D721Med (cell line): ENCODE measurements at regions not wholly inside any gene's neighbourhood (a gene's known extent, or its start where the extent isn't known, plus 50 kb on each side); places are given as distances from the start of the nearest gene placed in this dataset.

ENCODE experiments used
- DNase-seq: peaks from one replicate; pipeline ENCODE4 v3.0.0; 2011; ENCODE audit warnings: low spot score; ENCODE audit not compliant: insufficient read length
- FAIRE-seq: peaks from 2 replicates; lab custom pipeline; 2011; peaks lifted over from hg19 to GRCh38; lab: Jason Lieb, UNC
- TF ChIP-seq, protein P1 (sequence below): IDR thresholded peaks from 2 replicates; pipeline ENCODE4 v1.5.1; 2012; ENCODE audit warnings: mild to moderate bottlenecking, control low read depth; ENCODE audit not compliant: insufficient read depth; ENCODE audit errors: missing control alignments

DNA sequence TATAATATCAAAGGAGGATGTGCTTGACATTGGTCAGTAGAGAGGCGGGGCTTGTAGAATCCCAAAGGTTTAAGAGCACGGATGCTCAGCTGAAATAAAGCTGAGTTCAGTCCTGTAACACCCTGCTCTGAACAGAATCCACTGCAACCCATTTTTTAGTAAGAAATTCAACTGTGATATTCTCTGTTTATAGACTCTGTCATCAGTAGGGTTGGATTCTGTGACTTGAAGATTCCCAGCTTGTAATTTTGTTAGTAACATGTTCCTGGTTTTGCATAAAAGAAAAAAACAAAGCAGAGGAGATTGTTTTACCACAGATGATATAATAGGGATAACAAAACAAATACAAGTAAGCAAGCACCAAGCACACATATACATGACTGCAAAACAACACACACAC is 324.6 kb upstream of the NR2F2 start:
- FAIRE-seq (no peak), DNase-seq (no peak)
- TF ChIP-seq, protein P1, sequence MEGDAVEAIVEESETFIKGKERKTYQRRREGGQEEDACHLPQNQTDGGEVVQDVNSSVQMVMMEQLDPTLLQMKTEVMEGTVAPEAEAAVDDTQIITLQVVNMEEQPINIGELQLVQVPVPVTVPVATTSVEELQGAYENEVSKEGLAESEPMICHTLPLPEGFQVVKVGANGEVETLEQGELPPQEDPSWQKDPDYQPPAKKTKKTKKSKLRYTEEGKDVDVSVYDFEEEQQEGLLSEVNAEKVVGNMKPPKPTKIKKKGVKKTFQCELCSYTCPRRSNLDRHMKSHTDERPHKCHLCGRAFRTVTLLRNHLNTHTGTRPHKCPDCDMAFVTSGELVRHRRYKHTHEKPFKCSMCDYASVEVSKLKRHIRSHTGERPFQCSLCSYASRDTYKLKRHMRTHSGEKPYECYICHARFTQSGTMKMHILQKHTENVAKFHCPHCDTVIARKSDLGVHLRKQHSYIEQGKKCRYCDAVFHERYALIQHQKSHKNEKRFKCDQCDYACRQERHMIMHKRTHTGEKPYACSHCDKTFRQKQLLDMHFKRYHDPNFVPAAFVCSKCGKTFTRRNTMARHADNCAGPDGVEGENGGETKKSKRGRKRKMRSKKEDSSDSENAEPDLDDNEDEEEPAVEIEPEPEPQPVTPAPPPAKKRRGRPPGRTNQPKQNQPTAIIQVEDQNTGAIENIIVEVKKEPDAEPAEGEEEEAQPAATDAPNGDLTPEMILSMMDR, result no peak

DNA sequence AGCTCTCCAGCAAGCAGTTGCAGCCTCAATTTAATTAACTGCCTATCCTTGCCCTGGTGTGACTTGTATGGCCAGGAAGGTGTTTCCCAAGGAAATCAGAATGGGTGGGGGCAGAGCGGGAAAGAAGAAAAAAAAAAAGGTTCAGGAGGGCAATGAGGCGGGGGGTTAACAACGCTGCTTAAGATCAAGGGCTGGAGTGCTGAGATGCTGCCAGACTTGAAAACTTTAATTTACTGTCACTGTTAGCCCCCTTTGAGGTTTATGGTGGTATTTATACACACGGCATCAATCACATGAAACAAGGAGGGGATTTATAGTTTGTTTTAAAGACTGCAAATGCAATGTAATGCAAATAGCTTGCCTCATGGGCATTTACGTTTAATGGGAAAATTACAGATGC is 319.4 kb upstream of the NR2F2 start:
- TF ChIP-seq, protein P1, result no peak
- DNase-seq, result no peak
- no peak for FAIRE-seq

DNA sequence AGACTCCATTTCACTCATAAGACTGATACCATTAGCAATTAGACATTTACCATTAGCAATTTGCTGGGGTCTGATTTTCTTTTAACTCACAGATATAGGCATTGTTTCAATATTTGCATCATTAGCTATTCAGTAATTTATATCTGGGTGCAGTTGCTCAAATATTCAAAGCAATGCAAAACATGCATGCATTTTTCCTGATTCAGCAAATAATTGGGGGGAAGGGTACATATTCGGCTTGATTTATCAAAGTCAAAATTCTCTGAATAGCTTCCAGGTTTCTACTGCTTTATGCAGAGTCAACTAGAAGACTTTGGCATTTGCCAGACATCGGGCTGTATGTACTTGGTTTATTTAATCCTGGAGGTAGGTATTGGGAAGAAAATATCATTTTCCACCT is 315.6 kb upstream of the NR2F2 start:
- TF ChIP-seq, protein P1, result no peak
- DNase-seq (no peak), FAIRE-seq (no peak)

DNA sequence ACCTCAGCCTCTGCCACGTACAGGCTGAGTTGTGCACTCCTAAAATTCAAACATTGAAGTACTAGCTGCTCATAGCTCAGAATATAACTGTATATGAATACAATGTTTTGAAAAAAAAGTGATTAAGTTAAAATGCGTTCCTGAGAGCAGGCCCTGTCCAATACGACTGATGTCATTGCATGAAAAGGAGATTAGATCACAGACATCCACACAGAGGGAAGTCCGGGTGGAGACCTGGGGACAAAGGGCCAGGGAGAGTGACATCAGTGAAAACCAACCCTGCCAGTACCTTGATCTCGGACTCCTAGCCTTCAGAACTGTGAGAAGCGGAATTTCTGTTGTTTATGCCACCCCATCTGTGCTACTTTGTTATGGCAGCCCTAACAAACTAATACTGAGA is 311.4 kb upstream of the NR2F2 start:
- DNase-seq, result no peak
- FAIRE-seq, result no peak
- TF ChIP-seq, protein P1, result no peak

DNA sequence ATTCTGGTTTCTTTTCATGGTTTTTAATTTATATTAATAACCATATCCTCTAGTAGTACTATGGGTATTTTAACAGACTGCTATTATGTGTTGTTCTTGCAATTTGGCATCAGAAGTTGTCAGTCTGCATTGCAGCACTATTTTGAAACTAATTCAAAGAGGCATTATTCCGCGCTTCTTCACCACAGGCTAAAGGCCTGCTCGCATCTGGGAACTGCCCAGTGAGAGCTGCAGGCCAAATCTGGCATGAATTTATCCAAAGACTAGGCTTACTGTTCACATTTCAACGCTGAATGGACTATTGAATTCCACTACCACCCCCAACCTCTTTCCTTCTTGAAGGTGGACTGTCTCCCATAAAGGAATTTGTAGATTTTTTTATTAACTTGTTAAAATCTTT is 310.4 kb upstream of the NR2F2 start:
- no peak for FAIRE-seq

DNA sequence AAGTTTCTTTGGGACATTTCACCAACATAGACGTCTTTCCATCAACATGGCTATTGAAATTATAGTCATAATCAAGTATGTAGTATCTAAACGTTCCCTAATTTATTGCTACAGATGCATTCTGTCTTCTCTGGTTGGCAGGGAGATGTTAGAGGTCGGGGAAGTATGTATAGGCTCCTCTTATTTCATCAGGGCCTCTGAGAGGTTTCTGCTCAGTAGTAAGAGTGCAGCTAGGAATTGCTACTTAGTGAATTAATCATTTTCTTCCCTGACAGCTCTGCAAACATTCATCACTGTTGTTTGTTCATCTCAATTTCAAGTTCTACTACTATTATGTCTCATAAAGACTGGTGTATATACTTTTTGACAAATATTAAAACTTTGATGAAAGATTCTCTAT is 309.7 kb upstream of the NR2F2 start:
- FAIRE-seq, result no peak
- no peak for DNase-seq
- TF ChIP-seq, protein P1, result no peak

More for the DNA sequence above, 310.4 kb upstream of the NR2F2 start:
- no peak for DNase-seq
- TF ChIP-seq, protein P1, result no peak

DNA sequence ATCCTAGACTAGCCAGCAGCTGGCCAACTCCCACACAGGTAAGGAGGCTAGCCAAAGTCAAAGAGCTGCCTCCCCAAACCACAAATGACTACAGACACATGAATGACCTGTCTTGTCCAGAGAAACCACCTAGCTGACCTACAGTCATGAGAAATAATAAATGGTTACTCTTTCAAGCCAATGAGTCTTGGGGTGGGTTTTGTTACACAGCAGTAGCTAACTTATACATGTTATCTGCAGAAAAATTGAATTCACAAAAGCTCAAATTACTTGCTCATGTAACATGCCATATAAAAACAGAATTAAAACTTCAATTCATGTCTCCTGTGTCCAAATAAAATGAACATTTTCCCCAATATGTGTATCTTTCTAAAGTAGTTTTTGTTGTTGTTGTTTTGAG is 307.4 kb upstream of the NR2F2 start:
- DNase-seq (no peak), FAIRE-seq (no peak)
- TF ChIP-seq, protein P1, result no peak
